PC-9 (cell line): ENCODE measurements at regions not wholly inside any gene's neighbourhood (a gene's known extent, or its start where the extent isn't known, plus 50 kb on each side); places are given as distances from the start of the nearest gene placed in this dataset.

Experiments used
- CTCF ChIP-seq: fragments of 200-600 bp; sonication (generic); conservative IDR thresholded peaks from 2 replicates; pipeline ENCODE4 v1.6.1; 2017; ENCODE audit warnings: mixed run types, antibody characterized with exemption, mild to moderate bottlenecking, moderate library complexity
- EZH2 ChIP-seq: fragments of 200-600 bp; sonication (generic); IDR thresholded peaks from 2 replicates; pipeline ENCODE4 v1.8.0; 2017; ENCODE audit warnings: antibody characterized with exemption, low read depth

GRCh38 chr6:156308604-156309003, 468.6 kb upstream of the ARID1B start:
- no peak for TF ChIP-seq CTCF
- no peak for TF ChIP-seq EZH2
